ENCODE measurements at regions not wholly inside any gene's neighbourhood (a gene's known extent, or its start where the extent isn't known, plus 50 kb on each side); places are given as distances from the start of the nearest gene placed in this dataset.

DNA sequence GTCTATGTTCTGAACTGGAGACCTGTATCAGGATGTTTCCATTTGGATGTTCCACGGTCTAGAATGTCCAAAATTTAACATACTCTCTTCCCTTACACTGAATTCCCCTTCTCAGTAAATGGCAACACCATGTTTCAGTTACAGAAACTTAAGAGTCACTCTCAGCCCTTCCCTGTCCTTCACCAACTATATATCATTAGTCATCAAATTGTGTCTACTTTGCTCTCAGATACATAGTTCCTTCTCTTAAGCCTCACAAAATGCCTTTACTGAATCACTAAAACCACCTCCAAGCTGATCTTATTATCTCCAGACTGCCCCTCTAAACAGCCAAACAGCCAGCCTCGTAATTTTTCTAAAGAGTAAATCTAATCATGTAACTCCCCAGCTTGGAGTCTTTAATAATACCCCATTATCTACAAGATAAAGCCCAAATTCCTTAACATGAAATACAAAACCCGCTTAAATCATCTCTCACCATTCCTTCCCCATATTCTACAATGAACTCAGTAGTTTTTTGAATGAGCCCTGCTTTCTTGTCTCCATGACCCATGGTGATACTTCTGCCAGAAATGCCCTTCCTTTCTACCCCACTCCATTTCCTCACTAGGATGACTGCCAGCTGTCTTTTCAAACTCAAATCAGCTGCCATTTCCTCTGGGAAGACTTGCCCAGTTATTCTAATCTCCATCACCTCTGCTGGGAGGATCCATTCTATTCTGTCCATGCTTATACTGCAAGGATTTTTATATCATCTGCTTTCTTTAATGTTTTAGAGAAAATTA is 102.7 kb upstream of the ARHGAP42 start:
- TF ChIP-seq POLR2A (IDR thresholded peaks at IDR 0.05) = no peak
- TF ChIP-seq, protein P1, sequence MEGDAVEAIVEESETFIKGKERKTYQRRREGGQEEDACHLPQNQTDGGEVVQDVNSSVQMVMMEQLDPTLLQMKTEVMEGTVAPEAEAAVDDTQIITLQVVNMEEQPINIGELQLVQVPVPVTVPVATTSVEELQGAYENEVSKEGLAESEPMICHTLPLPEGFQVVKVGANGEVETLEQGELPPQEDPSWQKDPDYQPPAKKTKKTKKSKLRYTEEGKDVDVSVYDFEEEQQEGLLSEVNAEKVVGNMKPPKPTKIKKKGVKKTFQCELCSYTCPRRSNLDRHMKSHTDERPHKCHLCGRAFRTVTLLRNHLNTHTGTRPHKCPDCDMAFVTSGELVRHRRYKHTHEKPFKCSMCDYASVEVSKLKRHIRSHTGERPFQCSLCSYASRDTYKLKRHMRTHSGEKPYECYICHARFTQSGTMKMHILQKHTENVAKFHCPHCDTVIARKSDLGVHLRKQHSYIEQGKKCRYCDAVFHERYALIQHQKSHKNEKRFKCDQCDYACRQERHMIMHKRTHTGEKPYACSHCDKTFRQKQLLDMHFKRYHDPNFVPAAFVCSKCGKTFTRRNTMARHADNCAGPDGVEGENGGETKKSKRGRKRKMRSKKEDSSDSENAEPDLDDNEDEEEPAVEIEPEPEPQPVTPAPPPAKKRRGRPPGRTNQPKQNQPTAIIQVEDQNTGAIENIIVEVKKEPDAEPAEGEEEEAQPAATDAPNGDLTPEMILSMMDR (IDR thresholded peaks at IDR 0.05) = no peak
